Panc1 (cell line): ENCODE measurements at regions not wholly inside any gene's neighbourhood (a gene's known extent, or its start where the extent isn't known, plus 50 kb on each side); places are given as distances from the start of the nearest gene placed in this dataset.

ENCODE experiments used
- ATAC-seq: fragments of 200-7000 bp; cut with Tn5 transposase; 2 replicates; pipeline ENCODE4 v1.9.1; 2020; ENCODE audit warnings: mild to moderate bottlenecking, moderate library complexity
- BruUV-seq: library from RNA; stranded (reverse); fragments of 400-500 nt; replicated peaks from 2 replicates; lab custom pipeline; 2021; lab: Mats Ljungman, UMichigan
- CTCF ChIA-PET: fragments of 300-600 bp; sonication (Branson Sonifier 250); formaldehyde crosslinking; loops from one replicate; lab custom pipeline; 2022; ENCODE audit warnings: antibody characterized with exemption; lab: Charles Lee
- POLR2A ChIA-PET: fragments of 300-600 bp; sonication (Branson Sonifier 250); formaldehyde crosslinking; loops from one replicate; lab custom pipeline; 2022; ENCODE audit warnings: antibody characterized with exemption; lab: Charles Lee
- DNase-seq: peaks from one replicate; pipeline ENCODE4 v3.0.0-alpha.2; 2010; ENCODE audit warnings: low read depth, low spot score
- H3K27ac ChIP-seq: 2 replicates; pipeline ENCODE4 v1.5.1; 2011; ENCODE audit warnings: mild to moderate bottlenecking, low read length, inconsistent platforms
- H3K27me3 ChIP-seq: fragments of 200-500 bp; sonication (Bioruptor generic); 2 replicates; pipeline ENCODE4 v1.6.0; 2014; ENCODE audit warnings: low read length, inconsistent platforms; ENCODE audit not compliant: control insufficient read depth, insufficient read depth
- H3K36me3 ChIP-seq: fragments of 200-500 bp; sonication (Bioruptor generic); 2 replicates; pipeline ENCODE4 v1.5.1; 2014; ENCODE audit warnings: inconsistent platforms, mild to moderate bottlenecking, low read length, moderate library complexity; ENCODE audit not compliant: control insufficient read depth, insufficient read depth
- H3K4me1 ChIP-seq: 2 replicates; pipeline ENCODE4 v1.5.1; 2011; ENCODE audit warnings: inconsistent platforms, mild to moderate bottlenecking, low read length, moderate library complexity; ENCODE audit not compliant: control insufficient read depth, insufficient read depth
- H3K4me3 ChIP-seq, 2 experiments: 2 replicates each; pipeline ENCODE4 v1.5.1; 2011 to 2012; ENCODE audit warnings: low read depth in 2 of 2, low read length in 2 of 2, mild to moderate bottlenecking in 2 of 2, inconsistent platforms in 1 of 2, moderate library complexity in 1 of 2
- H3K9me3 ChIP-seq: fragments of 200-500 bp; sonication (Bioruptor generic); 2 replicates; pipeline ENCODE4 v1.5.1; 2014; ENCODE audit warnings: low read depth, mild to moderate bottlenecking, inconsistent platforms, low read length, moderate library complexity; ENCODE audit not compliant: control insufficient read depth, insufficient read depth
- POLR2AphosphoS5 ChIP-seq: IDR thresholded peaks from 2 replicates; pipeline ENCODE4 v1.6.1; 2012; ENCODE audit warnings: mild to moderate bottlenecking, low read depth, low read length, moderate library complexity
- SIN3A ChIP-seq: IDR thresholded peaks from 2 replicates; pipeline ENCODE4 v1.6.1; 2012; ENCODE audit warnings: low read depth, mild to moderate bottlenecking, low read length, moderate library complexity, borderline replicate concordance; ENCODE audit not compliant: insufficient read depth
- TCF7L2 ChIP-seq: IDR thresholded peaks from 2 replicates; pipeline ENCODE4 v1.6.1; 2011; ENCODE audit warnings: mild to moderate bottlenecking, low read depth, low read length, inconsistent platforms
- in situ Hi-C: cut with HindIII; loops from 2 replicates; pipeline ENCODE4 v1.10.0; 2016; ENCODE audit warnings: low sequenced_read_pairs, low pct_unique_long_range_greater_than_20kb
- intact Hi-C: fragments of 100-400 bp; cut with micrococcal nuclease; formaldehyde crosslinking; loops from one replicate; pipeline ENCODE4 v1.10.0; 2022; ENCODE audit not compliant: unreplicated experiment
- TF ChIP-seq, protein P1 (sequence below), 2 experiments: IDR thresholded peaks; 2 replicates each; pipeline ENCODE4 v1.6.1; 2011 to 2012; ENCODE audit warnings: low read depth in 2 of 2, control low read depth in 1 of 2, low read length in 1 of 2, mild to moderate bottlenecking in 1 of 2, moderate library complexity in 1 of 2; ENCODE audit not compliant: insufficient read depth in 1 of 2
- TF ChIP-seq, protein P2 (sequence below): fragments of 450-650 bp; IDR thresholded peaks from 2 replicates; pipeline ENCODE4 v1.5.1; 2017; ENCODE audit warnings: mild to moderate bottlenecking

DNA sequence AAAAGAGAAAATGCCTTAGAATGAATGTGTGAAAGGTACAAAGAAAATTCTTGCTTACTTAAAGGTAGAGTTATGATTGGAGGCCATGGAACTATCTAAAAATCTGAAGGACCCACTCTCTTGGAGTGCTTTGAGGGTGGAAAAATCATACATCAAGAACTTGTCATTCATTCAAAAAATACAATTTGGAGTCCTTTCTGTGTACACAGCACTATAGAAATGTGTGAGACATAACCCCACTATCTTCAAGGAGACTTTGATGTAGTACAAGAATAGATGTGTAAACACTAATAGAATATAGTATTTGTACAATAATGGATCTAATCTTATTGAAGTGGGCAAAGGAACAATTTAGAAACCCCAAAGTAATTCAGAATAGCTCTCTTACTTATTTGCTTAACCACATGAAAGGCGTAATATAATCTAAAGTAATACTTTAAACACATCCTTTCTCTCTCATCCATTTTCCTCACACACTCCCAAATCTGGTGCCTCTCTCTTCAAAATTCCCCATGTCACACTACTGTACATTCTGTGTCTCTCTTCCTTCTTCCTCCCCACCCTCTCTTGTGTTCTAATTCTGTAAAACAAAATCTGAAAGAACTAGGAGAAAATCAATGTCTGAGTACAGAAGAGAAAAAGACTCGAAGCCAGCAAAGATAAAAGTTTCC lies 166.7 kb downstream of the DNAJB9 start:
- CTCF ChIA-PET = no interaction called here
- no TSS peak for BruUV-seq
- no peak for ATAC-seq
- Histone ChIP-seq H3K4me1 (no peaks in the 10 kb centered on the region), H3K9me3 (no peaks in the 10 kb centered on the region), H3K27ac (no peak overlapping the region), H3K4me3 (no peak overlapping the region), H3K27me3 (no peaks in the 10 kb centered on the region), H3K36me3 (no peaks in the 10 kb centered on the region)
- TF ChIP-seq POLR2AphosphoS5 (no peak), SIN3A (no peak), TCF7L2 (no peak)
- TF ChIP-seq, protein P1, sequence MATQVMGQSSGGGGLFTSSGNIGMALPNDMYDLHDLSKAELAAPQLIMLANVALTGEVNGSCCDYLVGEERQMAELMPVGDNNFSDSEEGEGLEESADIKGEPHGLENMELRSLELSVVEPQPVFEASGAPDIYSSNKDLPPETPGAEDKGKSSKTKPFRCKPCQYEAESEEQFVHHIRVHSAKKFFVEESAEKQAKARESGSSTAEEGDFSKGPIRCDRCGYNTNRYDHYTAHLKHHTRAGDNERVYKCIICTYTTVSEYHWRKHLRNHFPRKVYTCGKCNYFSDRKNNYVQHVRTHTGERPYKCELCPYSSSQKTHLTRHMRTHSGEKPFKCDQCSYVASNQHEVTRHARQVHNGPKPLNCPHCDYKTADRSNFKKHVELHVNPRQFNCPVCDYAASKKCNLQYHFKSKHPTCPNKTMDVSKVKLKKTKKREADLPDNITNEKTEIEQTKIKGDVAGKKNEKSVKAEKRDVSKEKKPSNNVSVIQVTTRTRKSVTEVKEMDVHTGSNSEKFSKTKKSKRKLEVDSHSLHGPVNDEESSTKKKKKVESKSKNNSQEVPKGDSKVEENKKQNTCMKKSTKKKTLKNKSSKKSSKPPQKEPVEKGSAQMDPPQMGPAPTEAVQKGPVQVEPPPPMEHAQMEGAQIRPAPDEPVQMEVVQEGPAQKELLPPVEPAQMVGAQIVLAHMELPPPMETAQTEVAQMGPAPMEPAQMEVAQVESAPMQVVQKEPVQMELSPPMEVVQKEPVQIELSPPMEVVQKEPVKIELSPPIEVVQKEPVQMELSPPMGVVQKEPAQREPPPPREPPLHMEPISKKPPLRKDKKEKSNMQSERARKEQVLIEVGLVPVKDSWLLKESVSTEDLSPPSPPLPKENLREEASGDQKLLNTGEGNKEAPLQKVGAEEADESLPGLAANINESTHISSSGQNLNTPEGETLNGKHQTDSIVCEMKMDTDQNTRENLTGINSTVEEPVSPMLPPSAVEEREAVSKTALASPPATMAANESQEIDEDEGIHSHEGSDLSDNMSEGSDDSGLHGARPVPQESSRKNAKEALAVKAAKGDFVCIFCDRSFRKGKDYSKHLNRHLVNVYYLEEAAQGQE (IDR thresholded peaks at IDR 0.05; ENCODE audit: insufficient read depth in 1 of 2, low read depth in 2 of 2, low read length in 1 of 2) = no peak
- TF ChIP-seq, protein P2, sequence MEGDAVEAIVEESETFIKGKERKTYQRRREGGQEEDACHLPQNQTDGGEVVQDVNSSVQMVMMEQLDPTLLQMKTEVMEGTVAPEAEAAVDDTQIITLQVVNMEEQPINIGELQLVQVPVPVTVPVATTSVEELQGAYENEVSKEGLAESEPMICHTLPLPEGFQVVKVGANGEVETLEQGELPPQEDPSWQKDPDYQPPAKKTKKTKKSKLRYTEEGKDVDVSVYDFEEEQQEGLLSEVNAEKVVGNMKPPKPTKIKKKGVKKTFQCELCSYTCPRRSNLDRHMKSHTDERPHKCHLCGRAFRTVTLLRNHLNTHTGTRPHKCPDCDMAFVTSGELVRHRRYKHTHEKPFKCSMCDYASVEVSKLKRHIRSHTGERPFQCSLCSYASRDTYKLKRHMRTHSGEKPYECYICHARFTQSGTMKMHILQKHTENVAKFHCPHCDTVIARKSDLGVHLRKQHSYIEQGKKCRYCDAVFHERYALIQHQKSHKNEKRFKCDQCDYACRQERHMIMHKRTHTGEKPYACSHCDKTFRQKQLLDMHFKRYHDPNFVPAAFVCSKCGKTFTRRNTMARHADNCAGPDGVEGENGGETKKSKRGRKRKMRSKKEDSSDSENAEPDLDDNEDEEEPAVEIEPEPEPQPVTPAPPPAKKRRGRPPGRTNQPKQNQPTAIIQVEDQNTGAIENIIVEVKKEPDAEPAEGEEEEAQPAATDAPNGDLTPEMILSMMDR = no peak
- no peak for DNase-seq
- POLR2A ChIA-PET = no interaction called here
- in situ Hi-C loops = no loop called here
- intact Hi-C loops = no loop called here

DNA sequence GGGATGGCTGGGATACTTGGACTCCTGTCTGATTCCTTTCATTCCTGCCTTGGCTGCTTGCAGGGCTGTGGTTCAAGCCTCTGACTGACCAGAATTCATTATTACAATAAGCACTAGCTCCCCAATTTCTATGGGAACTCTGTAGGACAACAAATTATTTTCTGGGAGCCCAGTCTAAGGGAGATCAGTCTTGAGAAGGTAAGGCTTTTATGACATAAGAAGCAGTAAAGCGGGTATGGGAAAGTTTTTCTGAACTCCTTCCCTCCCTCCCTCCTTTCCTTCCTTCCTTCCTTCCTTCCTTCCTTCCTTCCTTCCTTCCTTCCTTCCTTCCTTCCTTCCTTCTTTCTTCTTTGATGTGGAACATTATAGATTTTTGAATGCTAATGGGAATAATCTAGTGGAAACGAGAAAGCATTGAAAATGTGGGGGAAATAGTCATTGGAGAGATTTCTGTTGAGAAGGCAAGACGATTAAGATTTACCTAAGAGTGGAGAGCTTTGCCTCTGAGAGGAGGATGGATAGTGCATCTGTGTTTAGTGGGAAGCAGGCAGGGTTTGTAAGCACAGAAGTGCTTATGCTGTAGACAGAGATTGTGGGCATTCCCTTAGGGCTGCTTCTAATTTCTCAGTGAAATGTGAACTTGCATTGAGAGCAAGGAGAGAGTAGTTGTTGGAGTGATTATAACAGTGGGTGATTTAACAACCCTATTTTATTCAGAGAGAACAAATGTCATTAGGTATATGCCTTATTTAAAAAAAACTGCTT lies 201.5 kb downstream of the DNAJB9 start:
- ChIA-PET CTCF (no interaction called here), POLR2A (no interaction called here)
- ATAC-seq (no peak), DNase-seq (no peak)
- intact Hi-C loops = no loop called here
- no TSS peak for BruUV-seq
- no peaks in the 10 kb centered on the region for H3K4me1 ChIP-seq
- H3K27ac ChIP-seq = no peak overlapping the region
- no peak overlapping the region for H3K4me3 ChIP-seq
- H3K27me3 ChIP-seq = no peaks in the 10 kb centered on the region
- no peaks in the 10 kb centered on the region for H3K9me3 ChIP-seq
- no peak for TF ChIP-seq POLR2AphosphoS5
- TF ChIP-seq TCF7L2 = no peak
- H3K36me3 ChIP-seq = no peaks in the 10 kb centered on the region
- in situ Hi-C loops = no loop called here

DNA sequence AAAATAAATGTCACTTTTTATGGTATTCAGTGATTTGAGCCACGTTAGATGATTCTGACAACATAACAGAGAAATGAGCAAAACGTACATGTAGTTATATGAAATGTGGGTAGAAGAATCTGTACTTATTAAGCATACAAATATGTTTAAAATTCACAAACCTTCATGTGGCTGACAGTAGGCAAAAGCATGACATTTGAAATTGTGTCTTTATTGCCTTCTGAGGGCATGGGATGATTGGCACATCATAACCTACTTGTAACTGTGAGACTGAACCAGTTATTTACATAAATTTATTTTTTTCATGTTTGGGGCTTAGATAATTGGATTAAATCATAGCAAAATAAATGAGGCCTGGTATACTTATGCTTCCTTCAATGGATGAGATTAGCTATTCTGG lies 202.2 kb downstream of the DNAJB9 start:
- Histone ChIP-seq H3K4me1 (no peaks in the 10 kb centered on the region), H3K27ac (no peak overlapping the region), H3K9me3 (no peaks in the 10 kb centered on the region), H3K27me3 (no peaks in the 10 kb centered on the region), H3K4me3 (no peak overlapping the region), H3K36me3 (no peaks in the 10 kb centered on the region)
- in situ Hi-C loops (no loop called here), intact Hi-C loops (no loop called here)
- no peak for ATAC-seq
- ChIA-PET CTCF (no interaction called here), POLR2A (no interaction called here)
- TF ChIP-seq, protein P1 (IDR thresholded peaks at IDR 0.05; ENCODE audit: insufficient read depth in 1 of 2, low read depth in 2 of 2, low read length in 1 of 2) = no peak
- TF ChIP-seq, protein P2 = no peak
- no peak for DNase-seq
- no TSS peak for BruUV-seq
